ENCODE measurements at regions not wholly inside any gene's neighbourhood (a gene's known extent, or its start where the extent isn't known, plus 50 kb on each side); places are given as distances from the start of the nearest gene placed in this dataset.

DNA sequence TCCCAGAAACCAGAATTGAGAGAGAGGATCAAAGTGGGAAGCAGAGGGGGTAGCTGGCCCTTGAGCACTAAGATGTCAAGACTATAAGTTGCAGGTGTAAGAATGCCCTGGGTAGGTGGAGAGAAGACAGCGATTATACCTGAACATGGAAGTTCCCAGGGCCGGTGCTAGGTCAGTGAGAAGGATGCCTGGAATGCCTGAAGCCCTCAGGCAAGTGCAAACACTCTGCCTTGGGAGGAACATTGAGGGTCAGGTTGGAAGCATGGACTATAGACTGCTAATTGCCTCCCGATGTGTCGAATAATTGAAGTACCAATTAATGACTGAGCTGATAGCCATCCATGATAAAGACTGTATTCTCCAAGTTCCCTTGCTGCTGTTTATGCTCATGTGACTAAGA lies 185.5 kb downstream of the DMRT2 start:
- TF ChIP-seq, protein P1, sequence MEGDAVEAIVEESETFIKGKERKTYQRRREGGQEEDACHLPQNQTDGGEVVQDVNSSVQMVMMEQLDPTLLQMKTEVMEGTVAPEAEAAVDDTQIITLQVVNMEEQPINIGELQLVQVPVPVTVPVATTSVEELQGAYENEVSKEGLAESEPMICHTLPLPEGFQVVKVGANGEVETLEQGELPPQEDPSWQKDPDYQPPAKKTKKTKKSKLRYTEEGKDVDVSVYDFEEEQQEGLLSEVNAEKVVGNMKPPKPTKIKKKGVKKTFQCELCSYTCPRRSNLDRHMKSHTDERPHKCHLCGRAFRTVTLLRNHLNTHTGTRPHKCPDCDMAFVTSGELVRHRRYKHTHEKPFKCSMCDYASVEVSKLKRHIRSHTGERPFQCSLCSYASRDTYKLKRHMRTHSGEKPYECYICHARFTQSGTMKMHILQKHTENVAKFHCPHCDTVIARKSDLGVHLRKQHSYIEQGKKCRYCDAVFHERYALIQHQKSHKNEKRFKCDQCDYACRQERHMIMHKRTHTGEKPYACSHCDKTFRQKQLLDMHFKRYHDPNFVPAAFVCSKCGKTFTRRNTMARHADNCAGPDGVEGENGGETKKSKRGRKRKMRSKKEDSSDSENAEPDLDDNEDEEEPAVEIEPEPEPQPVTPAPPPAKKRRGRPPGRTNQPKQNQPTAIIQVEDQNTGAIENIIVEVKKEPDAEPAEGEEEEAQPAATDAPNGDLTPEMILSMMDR (IDR thresholded peaks at IDR 0.05): no peak
- TF ChIP-seq POLR2A (IDR thresholded peaks at IDR 0.05) (no peak), POLR2AphosphoS5 (IDR thresholded peaks at IDR 0.05) (no peak)
